ENCODE measurements at regions not wholly inside any gene's neighbourhood (a gene's known extent, or its start where the extent isn't known, plus 50 kb on each side); places are given as distances from the start of the nearest gene placed in this dataset.

- H3K4me3 ChIP-seq: no peak overlapping the region
- no peaks in the 10 kb centered on the region for H3K36me3 ChIP-seq
- TF ChIP-seq POLR2A (IDR thresholded peaks at IDR 0.05) (no peak), EP300 (IDR thresholded peaks at IDR 0.05) (no peak), CTCF (IDR thresholded peaks at IDR 0.05) (no peak)
- DNase-seq: no peak
- H3K27ac ChIP-seq: no peak overlapping the region
- intact Hi-C loops (cut with DNase I): no loop called here
- no peaks in the 10 kb centered on the region for H3K27me3 ChIP-seq
- no peaks in the 10 kb centered on the region for H3K4me1 ChIP-seq (ENCODE audit: insufficient read depth)
- no peaks in the 10 kb centered on the region for H3K9me3 ChIP-seq
- WGBS, 3 donors: 54 to 60% (median 56%) methylated on average over 3 of the region's 3 CpGs
Measured at GRCh38 chr5:174556756-174557155, 167.6 kb upstream of the MSX2 start.

- intact Hi-C loops (cut with DNase I): no loop called here
- WGBS, 3 donors: 83 to 93% (median 89%) methylated on average over 1 of the region's 1 CpG
- Histone ChIP-seq H3K9me3 (no peaks in the 10 kb centered on the region), H3K27ac (no peak overlapping the region), H3K4me1 (ENCODE audit: insufficient read depth) (no peaks in the 10 kb centered on the region), H3K36me3 (no peaks in the 10 kb centered on the region), H3K27me3 (no peaks in the 10 kb centered on the region), H3K4me3 (no peak overlapping the region)
- TF ChIP-seq POLR2A (IDR thresholded peaks at IDR 0.05) (no peak), CTCF (IDR thresholded peaks at IDR 0.05) (no peak), EP300 (IDR thresholded peaks at IDR 0.05) (no peak)
- no peak for DNase-seq
Measured at GRCh38 chr5:174558190-174558589, 166.2 kb upstream of the MSX2 start.

GRCh38 chr5:174559141-174559540 is 165.2 kb upstream of the MSX2 start:
- 67 to 76% (median 68%) methylated on average over 3 of the region's 3 CpGs for WGBS, 3 donors
- Histone ChIP-seq H3K27me3 (no peaks in the 10 kb centered on the region), H3K36me3 (no peaks in the 10 kb centered on the region), H3K9me3 (no peaks in the 10 kb centered on the region), H3K4me3 (no peak overlapping the region), H3K4me1 (ENCODE audit: insufficient read depth) (no peaks in the 10 kb centered on the region), H3K27ac (no peak overlapping the region)
- no peak for DNase-seq
- TF ChIP-seq EP300 (IDR thresholded peaks at IDR 0.05) (no peak), POLR2A (IDR thresholded peaks at IDR 0.05) (no peak), CTCF (IDR thresholded peaks at IDR 0.05) (no peak)
- intact Hi-C loops (cut with DNase I): no loop called here

GRCh38 chr5:174559566-174560090 is 164.8 kb upstream of the MSX2 start:
- H3K4me3 ChIP-seq: no peak overlapping the region
- intact Hi-C loops (cut with DNase I): no loop called here
- no peaks in the 10 kb centered on the region for H3K36me3 ChIP-seq
- DNase-seq: no peak
- H3K27ac ChIP-seq: no peak overlapping the region
- no peaks in the 10 kb centered on the region for H3K27me3 ChIP-seq
- 79 to 83% (median 79%) methylated on average over 5 of the region's 5 CpGs for WGBS, 3 donors
- TF ChIP-seq POLR2A (IDR thresholded peaks at IDR 0.05): no peak
- no peak for TF ChIP-seq CTCF (IDR thresholded peaks at IDR 0.05)
- no peak for TF ChIP-seq EP300 (IDR thresholded peaks at IDR 0.05)
- no peaks in the 10 kb centered on the region for H3K9me3 ChIP-seq
- H3K4me1 ChIP-seq (ENCODE audit: insufficient read depth): no peaks in the 10 kb centered on the region
